ENCODE measurements at regions not wholly inside any gene's neighbourhood (a gene's known extent, or its start where the extent isn't known, plus 50 kb on each side); places are given as distances from the start of the nearest gene placed in this dataset.
A peak's percentile ranks its signal among the peaks of the same experiment; 100 is the strongest.

DNA sequence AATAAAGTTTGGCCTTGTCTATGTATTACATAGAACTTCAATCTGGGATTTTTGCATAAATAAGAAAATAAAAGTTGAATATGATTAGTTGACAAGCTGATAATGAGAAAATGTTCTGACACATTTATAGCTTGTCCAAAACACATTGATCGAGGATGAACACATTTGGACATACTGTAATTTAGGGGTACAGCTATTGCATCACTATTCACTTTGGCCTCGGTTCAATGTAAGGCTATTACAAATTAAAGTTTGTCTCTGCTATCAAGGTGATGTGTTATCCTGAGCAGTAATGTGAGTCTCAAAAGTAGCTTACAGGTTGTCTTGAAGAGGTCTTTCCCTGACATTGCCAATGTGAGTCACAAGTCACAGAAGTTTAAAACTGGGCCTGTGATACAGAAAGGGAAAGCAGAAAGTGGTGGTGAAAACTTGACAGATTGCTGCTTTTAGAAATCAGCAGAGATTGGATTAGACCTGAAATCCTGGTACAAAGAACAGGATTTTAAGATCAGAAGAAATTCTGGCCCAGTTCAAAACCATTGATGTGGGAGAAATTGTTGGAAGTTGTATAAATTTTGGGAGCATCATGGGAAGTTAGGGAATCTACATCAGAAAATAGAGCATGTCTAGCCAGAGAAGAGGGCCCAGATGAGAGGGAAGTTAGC lies 674.1 kb downstream of the NYAP2 start:
- no peak for DNase-seq

DNA sequence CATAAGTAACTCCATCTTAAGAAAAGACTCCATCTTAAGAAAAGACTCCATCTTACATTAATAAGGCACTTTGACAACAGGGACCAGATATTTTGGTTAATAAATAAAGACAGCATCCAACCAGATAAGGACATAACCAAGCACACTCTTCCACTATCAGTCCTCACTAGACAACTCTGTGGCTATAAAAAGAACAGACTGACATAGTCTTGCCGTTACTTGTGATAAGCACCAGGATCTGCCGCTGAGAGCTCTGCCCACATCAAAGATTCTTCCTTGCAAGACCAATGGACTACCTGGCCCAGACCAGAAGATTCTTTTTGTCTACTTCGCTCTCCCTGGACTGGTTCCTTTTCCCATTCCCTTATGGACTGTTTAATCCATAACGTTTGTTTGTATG lies 667.4 kb downstream of the NYAP2 start:
- no peak for DNase-seq

DNA sequence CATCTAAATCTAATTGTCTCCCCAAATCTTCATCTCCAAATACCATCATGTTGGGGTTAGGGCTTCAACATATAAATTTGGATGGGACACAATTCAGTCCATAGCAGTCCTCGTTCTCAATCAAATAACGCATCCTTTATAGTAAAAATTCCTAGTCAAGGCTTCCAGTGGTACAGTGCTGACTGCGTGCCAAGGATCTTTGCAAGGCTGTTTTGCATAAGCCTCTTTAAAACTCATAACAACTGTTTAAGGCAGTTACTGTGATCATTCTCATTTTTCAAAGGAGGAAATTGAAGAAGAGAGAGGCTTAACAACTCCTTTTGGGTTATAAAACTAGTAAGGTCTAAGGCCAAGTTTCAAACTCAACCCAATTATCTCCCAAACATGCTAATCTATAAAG lies 666.9 kb downstream of the NYAP2 start:
- no peak for DNase-seq

DNA sequence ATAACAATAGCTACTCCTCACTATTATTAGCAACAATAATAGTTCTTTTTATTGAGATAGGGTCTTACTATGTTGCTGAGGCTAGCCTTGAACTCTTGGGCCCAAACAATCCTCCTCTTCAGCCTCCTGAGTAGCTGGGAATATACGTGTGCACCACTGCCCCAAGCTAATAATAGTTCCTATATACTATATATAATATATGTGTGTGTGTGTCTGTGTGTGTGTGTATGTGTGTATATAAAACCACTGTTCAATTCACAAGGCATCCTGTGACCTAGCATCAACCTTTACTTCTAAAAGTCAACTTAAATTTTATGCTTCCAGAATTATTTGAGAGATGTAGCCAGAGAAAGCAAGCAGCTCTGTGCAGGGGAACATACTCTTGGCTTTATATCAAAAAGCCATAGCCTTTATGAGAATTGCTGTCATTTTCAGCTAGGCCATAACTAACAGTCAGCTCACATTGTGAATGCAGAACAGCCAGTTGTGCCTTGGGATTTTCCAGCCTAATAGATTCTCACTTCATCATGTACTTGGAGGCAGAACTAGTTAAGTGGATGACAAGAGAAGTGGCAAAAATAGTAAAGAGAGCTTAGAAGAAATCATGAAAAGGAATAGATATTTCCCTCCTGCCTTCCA lies 665.5 kb downstream of the NYAP2 start:
- no peak for DNase-seq

DNA sequence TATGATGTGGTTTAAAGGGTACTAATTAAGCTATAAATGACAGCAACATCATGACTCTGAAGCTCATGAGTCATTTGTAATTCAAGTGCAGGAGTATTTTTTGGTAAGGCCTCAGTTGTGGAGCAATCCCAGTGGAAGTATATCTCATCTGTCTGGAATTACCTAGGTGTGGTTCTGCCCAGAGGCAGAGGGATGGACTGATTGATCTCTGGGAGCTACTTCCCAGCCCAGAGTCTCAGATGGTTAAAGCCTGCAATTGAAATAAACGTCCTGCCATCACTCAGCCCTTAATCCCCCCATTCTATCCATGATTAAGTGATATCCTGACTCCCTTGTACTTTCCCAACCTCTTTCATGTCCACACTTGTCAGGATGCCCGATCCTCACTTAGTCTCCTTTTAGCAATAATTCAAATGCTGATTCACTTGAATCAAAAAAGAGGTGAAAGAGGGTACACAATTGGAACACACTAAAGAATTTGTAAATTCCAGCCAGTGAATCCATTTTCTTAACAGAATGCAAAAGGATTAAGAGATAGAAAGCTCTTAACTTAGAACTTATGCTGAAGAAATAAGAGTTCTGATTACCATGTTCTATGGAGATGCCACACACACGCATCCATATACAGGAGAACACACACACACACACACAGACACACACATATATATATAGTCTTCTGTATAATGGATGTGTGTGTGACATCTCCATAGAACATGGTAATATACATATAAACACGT lies 664.4 kb downstream of the NYAP2 start:
- no peak for DNase-seq

DNA sequence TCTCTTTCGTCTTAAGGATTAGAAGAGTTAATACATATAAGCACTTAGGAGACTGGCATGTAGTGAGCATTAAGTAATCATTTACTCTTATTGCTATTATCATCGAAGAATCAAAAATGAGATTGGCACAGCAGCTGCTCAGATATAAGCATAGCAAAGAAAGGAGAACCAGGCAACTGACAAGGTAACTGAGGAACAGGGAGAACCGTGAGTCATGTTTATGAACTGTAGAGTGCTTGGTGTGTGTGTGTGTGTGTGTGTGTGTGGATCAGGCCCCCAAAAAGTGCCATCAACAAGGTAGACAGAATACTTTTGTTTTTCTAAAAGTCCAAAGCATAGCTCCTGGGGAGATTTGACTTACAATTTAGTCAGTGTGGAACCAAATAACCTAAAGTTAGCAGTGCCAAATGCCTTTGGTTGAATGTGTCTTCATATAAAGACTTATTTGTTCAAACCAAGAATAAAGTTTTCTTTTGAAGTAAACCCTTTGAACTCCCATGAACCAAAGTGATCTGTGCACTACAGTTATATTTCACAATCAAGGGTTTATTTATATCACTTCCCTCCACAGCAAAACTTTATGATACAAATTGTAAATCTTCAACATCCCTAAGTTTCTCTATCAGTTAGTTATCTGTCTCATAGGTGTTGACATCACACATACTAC lies 660.6 kb downstream of the NYAP2 start:
- no peak for DNase-seq

DNA sequence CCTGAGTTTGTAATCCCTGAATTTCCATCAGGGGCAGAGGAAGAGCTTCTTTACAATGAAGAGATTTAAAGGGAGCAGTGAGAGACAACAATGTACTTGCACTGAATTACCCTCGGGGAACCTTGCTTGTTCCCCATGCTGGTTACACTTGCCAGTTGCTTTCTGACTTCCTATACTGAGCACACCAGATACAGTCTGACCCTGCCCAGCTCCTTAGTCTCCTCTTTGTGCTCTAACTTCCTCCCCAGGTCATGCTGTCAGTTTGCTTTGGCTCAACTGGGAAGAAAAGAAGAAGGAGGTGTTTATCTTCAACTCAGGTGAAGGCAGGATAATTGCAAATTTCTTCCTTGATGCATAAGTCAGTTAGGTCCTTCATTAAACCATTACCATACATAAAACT lies 658.4 kb downstream of the NYAP2 start:
- DNase-seq = no peak

DNA sequence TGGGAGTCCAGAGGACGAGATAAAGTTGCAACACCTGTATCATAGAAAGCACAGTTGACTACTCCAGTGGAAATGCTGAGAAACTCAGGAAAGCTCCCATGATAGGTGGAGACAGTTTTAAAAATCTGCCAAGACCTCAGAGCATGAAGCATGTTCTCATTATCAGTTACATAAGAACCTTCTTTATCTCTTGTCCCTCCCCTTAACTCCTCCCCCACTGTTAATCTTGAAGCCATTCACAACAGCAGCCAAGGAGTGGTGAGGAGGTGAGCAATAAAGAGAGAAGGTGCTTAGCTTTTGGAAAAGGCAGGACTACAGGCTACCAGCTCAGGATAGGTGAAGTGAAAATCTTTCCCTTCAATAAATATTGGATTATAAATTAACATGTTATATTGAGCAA lies 657.9 kb downstream of the NYAP2 start:
- no peak for DNase-seq

DNA sequence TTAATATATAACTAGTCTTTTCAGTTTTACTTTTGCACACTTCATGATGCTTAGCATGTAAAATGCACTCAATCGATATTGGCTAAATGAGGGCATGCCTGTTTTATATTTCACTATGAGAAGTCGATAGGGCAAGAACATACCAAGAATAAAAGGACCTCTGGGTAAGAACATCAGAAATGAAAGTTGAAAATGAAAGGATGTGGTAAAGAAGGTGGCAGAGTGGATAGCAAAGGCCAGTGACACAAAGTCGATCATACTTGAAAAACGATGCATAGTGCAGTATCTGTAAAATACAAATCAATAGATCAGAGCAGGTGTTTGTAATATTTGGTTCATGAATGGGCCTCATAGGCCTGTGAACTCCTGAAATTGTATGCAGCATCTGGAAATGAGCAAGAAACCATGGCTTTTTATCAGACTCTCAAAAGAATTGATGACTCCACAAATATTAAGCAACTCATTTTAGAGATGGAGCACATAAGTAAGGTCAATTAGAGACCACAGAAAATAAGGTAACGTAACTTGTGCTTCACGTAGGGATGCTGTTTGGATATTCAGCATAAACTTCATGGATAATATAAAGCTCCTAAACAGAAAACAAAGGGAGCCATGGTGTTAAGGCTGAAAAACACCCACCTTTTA lies 653.4 kb downstream of the NYAP2 start:
- DNase-seq = no peak

DNA sequence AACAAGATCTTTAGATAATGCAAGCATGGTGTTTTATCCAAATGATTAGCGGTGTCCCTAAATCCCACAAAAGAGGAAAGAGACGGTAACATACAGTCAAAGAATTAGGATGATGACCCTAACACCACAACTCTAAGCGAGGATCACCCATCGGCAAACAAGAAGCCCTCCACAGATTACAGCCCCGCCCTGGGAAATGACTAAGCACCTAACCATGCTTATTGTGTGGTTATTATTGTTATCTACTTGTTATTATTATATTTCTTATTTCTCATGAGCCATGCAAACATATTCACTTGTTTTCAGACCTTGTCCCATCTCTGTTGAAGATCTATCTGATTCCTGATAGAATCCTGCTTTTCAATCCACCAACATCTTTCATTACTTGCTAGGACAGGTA lies 651.3 kb downstream of the NYAP2 start:
- no peak for DNase-seq

DNA sequence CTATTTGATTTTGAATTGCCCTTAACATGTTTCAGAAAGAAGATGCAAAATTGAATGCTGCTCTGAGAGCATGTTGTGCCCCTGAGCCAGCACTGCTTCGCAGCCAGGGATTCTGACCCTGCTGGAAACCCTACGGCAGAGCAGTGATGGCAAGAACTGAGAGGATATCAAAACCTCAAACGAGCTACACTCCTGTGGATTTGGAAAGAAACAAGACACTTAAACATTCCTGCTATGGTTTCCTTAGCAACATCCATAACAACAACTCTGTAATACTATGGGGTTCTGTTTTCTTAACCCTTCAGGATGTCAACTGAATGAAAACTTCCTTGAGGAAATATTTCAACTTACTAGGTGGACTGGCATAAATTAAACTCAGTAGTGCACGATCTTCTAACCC lies 649.1 kb downstream of the NYAP2 start:
- no peak for DNase-seq

DNA sequence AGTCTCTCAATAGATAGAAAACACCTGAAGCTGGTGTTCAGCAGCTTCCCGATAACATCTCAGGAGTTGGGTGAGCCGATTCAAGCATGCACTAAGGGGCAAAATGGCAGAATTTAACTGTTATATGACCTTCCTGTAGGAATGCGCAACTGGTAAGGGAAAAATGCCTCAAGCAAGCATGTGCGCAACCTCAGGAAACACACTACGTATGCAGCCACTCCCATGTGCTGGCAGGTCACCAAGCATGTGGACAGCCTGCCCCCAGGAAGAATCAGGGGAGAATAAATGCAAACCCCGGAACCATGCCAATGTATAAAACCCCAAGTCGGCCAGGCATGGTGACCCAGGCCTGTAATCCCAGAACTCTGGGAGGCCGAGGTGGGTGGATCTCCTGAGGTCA lies 645.6 kb downstream of the NYAP2 start:
- DNase-seq = no peak

DNA sequence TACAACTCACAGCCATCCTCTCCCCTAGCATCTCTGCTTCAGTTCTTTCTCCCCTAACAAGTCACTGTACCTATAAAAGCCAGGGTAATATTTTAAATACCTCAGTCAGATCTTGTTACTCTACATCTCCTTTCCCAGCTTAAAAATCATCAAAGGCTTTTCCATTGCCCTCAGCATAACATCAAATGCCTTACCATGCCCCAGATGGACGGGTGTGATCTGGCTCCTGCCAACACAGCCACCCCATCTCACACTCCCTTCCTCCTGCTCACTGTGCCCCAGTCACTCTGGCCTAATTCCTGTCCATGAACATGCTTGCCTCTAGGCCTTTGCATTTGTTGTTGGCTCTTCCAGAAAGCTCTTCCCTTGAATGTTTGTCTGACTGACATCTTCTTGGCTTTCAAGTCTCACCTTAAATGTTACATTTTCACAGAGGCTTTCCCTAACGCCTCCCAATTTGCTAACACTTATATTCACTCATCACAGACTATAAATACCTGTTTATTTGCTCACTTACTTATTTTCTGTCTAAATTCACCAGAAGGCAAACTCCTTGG lies 640.9 kb downstream of the NYAP2 start:
- no peak for DNase-seq

DNA sequence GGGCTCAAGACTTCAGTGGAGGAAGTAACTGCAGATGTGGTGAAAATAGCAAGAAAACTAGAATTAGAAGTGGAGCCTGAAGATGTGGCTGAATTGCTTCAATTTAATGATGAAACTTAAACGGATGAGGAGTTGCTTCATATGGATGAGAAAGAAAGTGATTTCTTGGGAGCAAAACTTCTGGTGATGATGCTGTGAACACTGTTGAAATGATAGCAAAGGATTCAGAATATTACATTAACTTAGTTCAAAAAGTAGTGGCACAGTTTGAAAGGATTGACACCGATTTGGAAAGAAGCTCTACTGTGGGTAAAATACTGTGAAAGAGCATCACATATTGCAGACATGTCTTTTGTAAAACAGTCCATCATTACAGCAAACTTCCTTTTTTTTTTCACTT lies 638.0 kb downstream of the NYAP2 start:
- no peak for DNase-seq

DNA sequence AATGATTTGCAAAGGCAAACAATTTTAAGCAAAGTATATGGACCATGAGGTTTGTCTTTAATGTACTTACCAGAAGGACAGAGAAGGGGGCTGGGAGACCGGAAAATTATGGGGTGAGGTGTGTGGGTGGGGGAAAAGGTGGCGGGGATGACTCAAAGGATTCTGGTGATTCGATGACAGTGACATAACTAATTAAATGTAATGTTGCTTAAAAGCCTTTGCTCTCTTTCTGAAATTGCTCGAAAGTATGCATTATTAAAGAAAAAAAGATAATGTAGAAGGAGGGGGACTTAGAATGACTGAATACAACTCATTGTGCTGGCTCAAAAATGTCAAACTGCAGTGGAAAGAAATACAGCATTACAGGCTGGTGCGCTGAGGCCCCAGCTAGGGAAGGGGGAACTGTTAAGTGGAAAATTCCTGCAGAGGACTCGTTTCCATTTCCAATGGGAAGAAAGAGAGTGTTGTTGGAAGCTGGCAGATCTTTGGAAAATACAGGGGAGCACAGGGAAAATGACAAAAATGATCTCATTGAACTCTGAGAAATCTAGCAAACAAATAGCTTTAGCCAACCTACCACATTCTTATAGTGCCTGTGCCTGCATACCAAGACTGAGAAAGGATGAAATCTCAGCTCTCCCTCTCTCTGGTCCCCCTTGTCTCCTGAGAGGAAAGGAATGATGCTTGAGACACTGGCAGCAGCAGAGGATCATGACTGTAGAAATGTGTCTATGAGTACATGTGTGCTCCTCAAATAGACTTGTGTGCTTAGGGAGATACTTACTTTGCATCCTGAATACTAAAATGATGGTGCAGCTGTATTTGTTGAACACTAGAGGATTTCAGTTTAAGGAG lies 632.4 kb downstream of the NYAP2 start:
- DNase-seq = no peak

DNA sequence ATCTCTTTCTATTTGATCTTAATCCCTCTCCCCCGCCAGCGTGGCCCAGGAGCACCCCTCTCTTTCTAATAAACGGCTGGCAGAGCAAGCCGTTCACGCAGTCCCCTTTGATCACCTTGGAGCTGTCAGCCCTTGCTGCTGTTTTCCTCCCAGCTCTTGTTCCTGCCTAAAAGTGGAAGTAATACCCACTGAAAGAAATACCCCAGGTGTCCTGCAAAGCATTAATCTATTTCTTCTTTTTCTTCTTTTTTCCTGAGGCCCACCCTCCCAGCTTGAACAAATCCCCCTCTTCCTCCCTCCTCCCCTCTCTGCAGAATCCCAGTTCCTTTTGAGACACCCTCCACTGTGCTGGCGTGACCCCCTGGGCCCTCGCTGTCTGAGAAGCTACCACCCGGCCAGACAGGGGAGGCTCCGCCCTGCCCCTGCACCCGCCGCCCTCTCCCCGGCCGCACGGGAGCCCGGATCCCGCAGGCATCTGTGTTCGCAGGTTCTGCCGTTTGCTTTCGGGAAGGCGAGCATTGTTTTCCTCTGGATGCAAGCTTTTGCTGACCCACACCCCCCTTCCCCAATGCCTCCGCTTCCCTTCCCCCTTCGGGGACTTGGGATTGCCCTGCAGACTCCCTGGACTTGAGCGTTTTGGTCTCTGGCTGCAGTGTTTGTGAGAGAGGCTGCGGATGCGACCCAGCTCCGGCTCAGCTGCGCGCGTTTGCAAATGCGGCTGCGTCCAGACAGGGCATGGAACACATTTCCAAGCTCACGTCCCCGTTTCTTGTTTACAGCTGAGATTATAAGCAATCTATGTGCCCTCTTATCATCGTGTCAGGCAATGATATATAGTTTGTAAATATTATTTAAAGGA lies 631.5 kb downstream of the NYAP2 start:
- DNase-seq = peak; percentile 17

DNA sequence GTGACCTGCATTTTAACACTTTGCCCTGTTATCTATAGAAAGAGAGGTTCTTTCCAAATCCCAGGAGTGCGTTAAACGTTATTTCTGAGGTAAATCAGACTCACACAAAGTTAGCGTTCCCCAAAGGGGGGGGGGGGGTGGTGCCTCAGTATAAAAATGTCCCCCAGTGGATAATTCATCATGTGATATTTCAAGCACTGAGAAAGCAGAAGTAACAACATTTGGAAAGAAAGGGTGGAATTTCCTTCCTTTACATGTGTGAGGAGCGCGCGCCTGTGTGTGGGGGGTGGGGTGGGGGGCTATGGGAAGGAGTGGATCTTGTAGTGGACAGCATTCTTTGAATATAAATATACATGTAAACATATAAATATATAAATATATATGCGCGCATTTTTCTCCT lies 630.9 kb downstream of the NYAP2 start:
- DNase-seq = no peak

DNA sequence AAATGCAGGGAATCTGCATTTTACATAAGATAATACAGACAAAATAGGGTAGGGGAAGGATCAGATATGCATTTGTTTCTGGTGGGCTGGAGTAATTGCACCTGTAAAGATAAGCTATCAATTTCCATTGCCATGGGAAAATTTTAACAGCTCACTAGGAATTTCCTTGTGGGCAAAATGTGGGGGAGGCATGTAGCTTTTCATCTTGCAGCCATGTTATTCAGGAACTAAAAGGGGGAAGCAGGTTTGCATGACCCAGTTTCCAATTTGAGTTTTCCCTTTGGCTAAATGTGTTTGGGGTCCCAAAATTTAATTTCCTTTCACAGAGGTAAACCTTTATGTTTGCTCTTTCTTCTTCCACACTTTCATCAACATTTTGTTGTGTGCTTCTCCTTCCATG lies 624.4 kb downstream of the NYAP2 start:
- no peak for DNase-seq

DNA sequence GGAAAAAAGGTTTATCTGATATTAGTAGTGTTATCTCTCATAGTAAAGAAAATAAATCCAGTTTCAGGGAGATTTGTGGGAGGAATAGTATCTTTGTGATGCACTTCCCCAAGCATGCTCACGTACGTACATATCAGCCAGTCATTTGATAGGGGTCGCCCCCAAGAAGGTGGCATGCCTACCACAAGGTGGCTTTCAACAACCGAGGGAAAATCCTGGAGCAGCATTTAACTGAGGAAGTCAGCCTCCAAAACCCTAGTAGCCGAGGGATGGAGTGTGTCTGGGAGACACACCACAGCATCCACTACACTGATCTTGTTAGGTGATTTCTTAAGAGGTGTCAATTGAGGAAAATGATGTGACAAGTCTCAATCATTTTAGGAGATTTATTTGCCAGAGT lies 623.9 kb downstream of the NYAP2 start:
- DNase-seq = no peak

DNA sequence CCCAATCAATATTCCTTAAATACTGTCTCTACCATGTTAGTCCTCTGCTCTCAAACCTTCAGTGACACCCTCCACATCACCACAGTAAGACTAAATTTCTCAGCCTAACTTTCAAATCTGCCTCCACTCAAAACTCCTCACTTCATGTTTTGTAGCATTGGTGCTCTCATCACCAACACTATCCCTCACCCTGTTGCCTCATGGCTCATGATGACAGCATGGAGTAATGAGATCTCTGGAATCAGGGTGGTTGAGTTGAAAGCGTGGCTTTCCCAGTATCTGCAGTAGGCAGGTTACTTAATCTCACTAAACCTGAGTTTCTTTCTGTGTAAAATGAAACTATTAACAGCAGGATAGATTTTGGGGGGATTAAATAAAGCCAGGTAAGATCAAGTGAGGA lies 621.4 kb downstream of the NYAP2 start:
- no peak for DNase-seq

DNA sequence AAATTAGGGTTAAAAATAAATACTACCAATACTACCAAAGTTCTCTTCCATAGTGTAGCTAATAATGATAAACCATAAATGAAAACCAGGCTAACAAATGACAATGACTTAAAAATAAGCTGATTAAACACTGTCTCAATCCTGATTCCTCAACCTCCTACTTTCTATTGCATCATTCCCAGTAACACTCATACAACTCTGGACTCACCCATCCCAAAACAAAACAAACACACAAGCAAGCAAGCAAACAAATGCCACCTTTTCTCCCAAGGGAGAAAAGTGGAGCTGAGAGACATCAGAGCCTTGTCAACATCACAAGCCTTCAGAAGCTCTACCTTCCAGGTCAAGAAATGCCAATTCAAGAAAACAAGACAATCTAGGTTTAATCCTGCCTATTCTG lies 620.7 kb downstream of the NYAP2 start:
- DNase-seq = no peak
